OCI-LY7 (cell line): ENCODE measurements at regions not wholly inside any gene's neighbourhood (a gene's known extent, or its start where the extent isn't known, plus 50 kb on each side); places are given as distances from the start of the nearest gene placed in this dataset.

Source experiments
- CTCF ChIP-seq: fragments of 200-600 bp; sonication (generic); conservative IDR thresholded peaks from 2 replicates; pipeline ENCODE4 v1.5.1; 2014; ENCODE audit warnings: mild to moderate bottlenecking, antibody characterized with exemption, low read length, moderate library complexity, mixed read lengths
- EZH2phosphoT487 ChIP-seq: fragments of 200-600 bp; sonication (generic); IDR thresholded peaks from 2 replicates; pipeline ENCODE4 v1.6.1; 2018; ENCODE audit warnings: low read depth, borderline replicate concordance, mild to moderate bottlenecking, mixed run types, antibody characterized with exemption, low read length, moderate library complexity, mixed read lengths

DNA sequence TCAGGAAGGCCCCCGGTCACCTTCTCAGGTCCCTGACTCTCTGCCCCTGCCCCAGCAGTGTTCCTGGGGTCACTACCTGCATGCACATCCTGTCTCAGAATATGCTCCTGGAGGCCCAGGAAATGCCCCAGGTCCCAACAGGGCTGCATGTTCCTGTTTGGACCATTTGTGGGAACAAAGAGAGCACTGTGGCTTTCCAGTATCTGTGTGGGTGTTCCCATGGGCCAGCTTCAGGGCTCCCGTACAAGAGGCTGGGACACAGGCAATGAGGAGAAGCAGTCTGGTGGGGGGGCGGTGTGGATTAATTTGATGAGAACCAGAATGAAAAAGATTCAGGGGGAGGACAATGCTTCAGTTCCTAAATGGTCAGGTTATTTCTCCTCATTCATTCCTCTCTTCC is 61.5 kb upstream of the GGTLC1 start:
- TF ChIP-seq CTCF = no peak
- no peak for TF ChIP-seq EZH2phosphoT487
